ENCODE measurements at regions not wholly inside any gene's neighbourhood (a gene's known extent, or its start where the extent isn't known, plus 50 kb on each side); places are given as distances from the start of the nearest gene placed in this dataset.

DNA sequence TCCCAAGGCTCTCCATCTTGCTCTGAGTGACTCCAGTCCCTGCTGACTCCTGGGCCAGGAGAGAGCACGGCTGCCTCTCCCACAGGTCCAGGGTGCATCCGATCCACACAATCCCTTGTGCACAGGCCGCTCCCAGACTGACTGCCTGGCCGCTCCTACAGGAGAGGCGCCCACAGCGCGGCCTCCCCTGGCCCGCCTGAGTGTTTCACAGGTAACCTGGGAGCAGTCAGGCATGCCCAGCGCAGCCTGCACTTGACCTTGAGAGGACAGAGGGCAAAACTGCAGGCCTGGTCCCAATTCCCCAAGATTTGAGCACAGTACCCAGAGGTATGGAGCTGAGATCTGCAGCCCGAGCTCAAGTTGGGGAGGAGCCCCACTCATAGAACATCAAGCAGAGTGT, 490.2 kb downstream of the CNTN6 start:
- no peak overlapping the region for H3K4me3 ChIP-seq (replicated peaks in 1 of 3; ENCODE audit: insufficient read depth in 1 of 3, low read depth in 1 of 3, low read length in 3 of 3)
- no peaks in the 10 kb centered on the region for H3K79me2 ChIP-seq (ENCODE audit: control insufficient read depth, insufficient read depth, low read length)
- intact Hi-C loops (cut with micrococcal nuclease), result no loop called here
- H4K20me1 ChIP-seq (replicated peaks; ENCODE audit: control insufficient read depth, extremely low read depth, insufficient read depth, low read length), result no peaks in the 10 kb centered on the region
- no TSS peak for BruUV-seq (replicated peaks)
- no peak overlapping the region for H3K27ac ChIP-seq (ENCODE audit: insufficient read depth, low read depth, low read length)
- dilution Hi-C loops (cut with MboI; ENCODE audit: extremely low pct_ligation_motif_present, low sequenced_read_pairs), result no loop called here
- ChIA-PET POLR2A (no interaction called here), CTCF (no interaction called here)
- no peak overlapping the region for H3K9ac ChIP-seq (replicated peaks; ENCODE audit: extremely low read depth, insufficient read depth, low read length)
- FAIRE-seq (no peak), DNase-seq (ENCODE audit: low read depth, low spot score) (no peak)
- no peaks in the 10 kb centered on the region for H3K4me1 ChIP-seq (ENCODE audit: control insufficient read depth, extremely low read depth, insufficient read depth, low read length)
- H2AFZ ChIP-seq (ENCODE audit: low read depth, low read length), result no peak overlapping the region
- no peaks in the 10 kb centered on the region for H3K27me3 ChIP-seq (ENCODE audit: control insufficient read depth in 2 of 2, insufficient read depth in 2 of 2, low read length in 2 of 2)
- peaks cover 4% of the 10 kb centered on the region for H3K9me3 ChIP-seq (replicated peaks; ENCODE audit: control insufficient read depth, insufficient read depth, low read length)
- no peak overlapping the region for H3K4me2 ChIP-seq (ENCODE audit: insufficient read depth, low read length)
- H3K36me3 ChIP-seq (ENCODE audit: control insufficient read depth in 2 of 2, extremely low read depth in 1 of 2, insufficient read depth in 2 of 2, low read length in 2 of 2), result no peaks in the 10 kb centered on the region
- H3K9me1 ChIP-seq (replicated peaks; ENCODE audit: control insufficient read depth, extremely low read depth, insufficient read depth, low read length), result no peaks in the 10 kb centered on the region
- TF ChIP-seq GATA2 (IDR thresholded peaks at IDR 0.05; ENCODE audit: insufficient read depth, insufficient read length, low read depth, low read length) (no peak), JUN (IDR thresholded peaks at IDR 0.05; ENCODE audit: borderline replicate concordance, insufficient read depth, insufficient read length, low read depth) (no peak), MYC (IDR thresholded peaks at IDR 0.05; ENCODE audit: low read depth, low read length) (no peak), FOS (IDR thresholded peaks at IDR 0.05; ENCODE audit: borderline replicate concordance, insufficient read depth, low read length) (no peak), POLR2A (IDR thresholded peaks at IDR 0.05; ENCODE audit: low read depth, low read length) (no peak), EZH2 (IDR thresholded peaks at IDR 0.05; ENCODE audit: borderline replicate concordance, low read depth, low read length, severe bottlenecking) (no peak), POLR2AphosphoS5 (IDR thresholded peaks at IDR 0.05; ENCODE audit: insufficient read depth, low read depth, low read length) (no peak)
- TF ChIP-seq, protein P1, sequence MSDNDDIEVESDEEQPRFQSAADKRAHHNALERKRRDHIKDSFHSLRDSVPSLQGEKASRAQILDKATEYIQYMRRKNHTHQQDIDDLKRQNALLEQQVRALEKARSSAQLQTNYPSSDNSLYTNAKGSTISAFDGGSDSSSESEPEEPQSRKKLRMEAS (IDR thresholded peaks at IDR 0.05; ENCODE audit: insufficient read depth, insufficient read length), result no peak
- TF ChIP-seq, protein P2, sequence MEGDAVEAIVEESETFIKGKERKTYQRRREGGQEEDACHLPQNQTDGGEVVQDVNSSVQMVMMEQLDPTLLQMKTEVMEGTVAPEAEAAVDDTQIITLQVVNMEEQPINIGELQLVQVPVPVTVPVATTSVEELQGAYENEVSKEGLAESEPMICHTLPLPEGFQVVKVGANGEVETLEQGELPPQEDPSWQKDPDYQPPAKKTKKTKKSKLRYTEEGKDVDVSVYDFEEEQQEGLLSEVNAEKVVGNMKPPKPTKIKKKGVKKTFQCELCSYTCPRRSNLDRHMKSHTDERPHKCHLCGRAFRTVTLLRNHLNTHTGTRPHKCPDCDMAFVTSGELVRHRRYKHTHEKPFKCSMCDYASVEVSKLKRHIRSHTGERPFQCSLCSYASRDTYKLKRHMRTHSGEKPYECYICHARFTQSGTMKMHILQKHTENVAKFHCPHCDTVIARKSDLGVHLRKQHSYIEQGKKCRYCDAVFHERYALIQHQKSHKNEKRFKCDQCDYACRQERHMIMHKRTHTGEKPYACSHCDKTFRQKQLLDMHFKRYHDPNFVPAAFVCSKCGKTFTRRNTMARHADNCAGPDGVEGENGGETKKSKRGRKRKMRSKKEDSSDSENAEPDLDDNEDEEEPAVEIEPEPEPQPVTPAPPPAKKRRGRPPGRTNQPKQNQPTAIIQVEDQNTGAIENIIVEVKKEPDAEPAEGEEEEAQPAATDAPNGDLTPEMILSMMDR (IDR thresholded peaks at IDR 0.05; ENCODE audit: extremely low read depth in 1 of 2, insufficient read depth in 1 of 2, low read depth in 1 of 2, low read length in 2 of 2), result no peak
